Caki2 (cell line): ENCODE measurements at regions not wholly inside any gene's neighbourhood (a gene's known extent, or its start where the extent isn't known, plus 50 kb on each side); places are given as distances from the start of the nearest gene placed in this dataset.
A peak's percentile ranks its signal among the peaks of the same experiment; 100 is the strongest.
"Not testable (repeated sequence)": the region's sequence is repeated elsewhere in the genome, so short reads cannot be mapped to it uniquely, and the experiment has no call there.

Source experiments
- DNase-seq: peaks from one replicate; pipeline ENCODE4 v3.0.0-alpha.2; 2015; ENCODE audit warnings: low read depth
- in situ Hi-C: cut with HindIII; loops from 2 replicates; pipeline ENCODE4 v1.10.0; 2016; ENCODE audit warnings: low sequenced_read_pairs, low pct_unique_long_range_greater_than_20kb, mixed read lengths

DNA sequence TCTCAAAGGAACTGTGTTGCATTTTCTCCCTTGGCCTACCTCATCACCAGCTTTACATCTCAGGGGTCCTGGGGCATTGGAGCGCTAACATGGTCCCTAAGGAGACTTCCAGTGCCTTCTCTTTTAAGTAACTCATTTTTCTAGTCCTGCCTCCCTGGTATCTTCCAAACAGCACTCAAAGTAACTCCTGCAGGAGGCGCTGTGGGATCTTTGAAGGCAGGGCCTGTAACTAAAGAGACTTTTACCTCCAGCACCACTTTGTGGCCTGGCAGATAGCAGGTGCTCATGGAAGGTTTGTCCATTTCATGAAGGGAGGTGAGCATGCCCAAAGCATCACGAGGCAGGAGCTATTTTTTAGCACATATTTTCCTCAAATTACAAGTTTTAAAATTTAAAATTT lies 411.0 kb upstream of the GYPC start:
- peak; percentile 6 for DNase-seq
- in situ Hi-C loops = no loop called here

DNA sequence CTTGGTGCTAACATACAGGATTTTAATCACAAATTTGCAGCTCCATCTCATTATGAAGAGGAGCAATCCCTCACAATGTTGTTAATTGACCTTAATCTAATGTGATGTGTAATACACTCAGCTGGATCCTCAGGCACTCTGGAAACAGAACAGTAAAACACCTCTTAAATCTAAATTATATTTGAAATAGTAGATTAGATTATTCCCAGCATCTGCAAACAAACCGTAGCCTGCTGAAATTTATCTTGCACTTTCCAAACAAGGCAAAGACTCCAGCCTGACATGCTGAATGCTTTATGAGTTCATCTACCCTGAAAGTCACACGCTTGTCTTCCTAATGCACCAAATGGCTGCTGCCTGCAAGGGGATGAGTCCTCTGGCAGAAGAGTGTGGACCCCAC lies 402.3 kb upstream of the GYPC start:
- DNase-seq = no peak
- in situ Hi-C loops = no loop called here

DNA sequence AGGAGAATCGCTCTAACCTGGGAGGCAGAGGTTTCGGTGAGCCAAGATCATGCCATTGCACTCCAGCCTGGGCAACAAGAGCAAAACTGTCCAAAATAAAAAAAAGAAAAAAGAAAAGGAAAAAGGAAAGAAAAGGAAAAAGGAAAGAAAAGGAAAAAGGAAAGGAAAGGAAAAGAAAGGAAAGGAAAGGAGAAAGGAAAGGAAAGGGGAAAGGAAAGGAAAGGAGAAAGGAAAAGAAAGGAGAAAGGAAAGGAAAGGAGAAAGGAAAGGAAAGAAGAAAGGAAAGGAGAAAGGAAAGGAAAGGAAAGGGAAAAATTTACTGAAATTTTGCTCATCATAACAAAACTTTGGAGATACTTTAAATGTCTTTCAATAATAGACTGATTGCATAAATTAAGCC lies 391.3 kb upstream of the GYPC start:
- no peak for DNase-seq
- in situ Hi-C loops = no loop called here

DNA sequence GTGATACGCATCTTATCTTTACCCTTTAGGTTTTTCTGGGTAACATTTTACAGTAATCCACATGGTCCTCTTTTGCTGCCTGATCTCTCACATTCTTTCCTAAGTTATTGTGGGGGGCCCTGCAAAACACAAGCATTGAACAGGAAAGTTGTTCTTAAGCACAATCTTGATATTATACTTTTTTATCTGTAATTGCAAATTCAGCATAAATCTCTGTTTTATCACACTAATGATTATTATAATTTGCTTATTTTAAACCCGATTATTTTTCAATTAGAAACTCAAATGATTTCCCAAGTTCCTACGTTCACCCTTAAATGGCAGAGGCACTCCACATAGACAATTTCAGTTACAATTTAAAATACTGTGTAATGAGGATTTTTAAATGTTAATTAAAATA lies 386.0 kb upstream of the GYPC start:
- DNase-seq = no peak
- in situ Hi-C loops = no loop called here

DNA sequence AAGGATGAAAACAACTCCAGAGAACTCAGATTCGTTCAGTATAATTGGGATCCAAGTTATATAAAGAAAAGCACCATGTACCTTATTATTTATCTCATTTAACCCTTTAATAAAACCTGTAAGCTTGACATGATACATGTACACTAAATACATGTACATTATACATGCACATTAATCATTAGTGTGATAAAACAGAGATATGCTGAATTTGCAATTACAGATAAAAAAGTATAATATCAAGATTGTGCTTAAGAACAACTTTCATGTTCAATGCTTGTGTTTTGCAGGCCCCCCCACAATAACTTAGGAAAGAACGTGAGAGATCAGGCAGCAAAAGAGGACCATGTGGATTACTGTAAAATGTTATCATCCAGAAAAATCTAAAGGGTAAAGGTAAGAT lies 385.4 kb upstream of the GYPC start:
- in situ Hi-C loops = no loop called here
- DNase-seq = no peak

DNA sequence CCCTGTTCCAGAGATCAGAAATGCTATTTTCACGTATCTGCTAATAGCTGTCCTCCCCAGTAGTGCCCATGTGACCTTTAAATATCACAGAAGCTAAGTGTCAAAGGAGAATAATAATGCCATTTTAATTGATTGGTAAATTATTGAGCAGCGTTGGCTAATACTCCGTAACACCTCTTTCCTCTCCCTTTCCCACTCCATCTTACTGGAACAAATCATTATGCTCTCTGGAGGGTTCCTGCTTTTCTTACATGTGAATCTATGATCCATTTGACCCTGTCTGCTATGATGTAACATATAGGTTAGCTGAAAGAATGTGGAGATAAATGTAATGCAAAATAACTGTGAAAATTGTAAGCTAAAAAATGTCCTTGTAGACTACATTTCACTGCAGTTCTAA lies 383.6 kb upstream of the GYPC start:
- DNase-seq = no peak
- in situ Hi-C loops = no loop called here

DNA sequence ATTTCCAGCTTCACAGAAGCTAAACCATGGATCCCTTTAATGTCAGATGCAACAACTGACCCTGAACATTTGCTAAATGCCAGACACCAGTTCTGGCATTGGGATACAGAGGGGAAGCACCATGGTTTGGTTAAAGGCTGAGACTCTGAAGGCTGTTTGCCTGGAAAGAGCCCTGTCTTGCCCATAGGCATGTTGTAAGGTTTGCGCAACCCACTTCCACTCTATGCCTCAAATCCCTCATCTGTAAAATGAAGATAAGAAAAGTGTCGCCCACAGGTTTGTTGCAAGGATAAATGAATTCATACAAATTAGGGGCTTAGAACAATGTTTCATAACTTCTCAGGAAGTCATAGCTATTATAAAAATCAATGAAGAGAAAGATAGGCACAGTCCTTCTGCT lies 380.9 kb upstream of the GYPC start:
- no peak for DNase-seq
- in situ Hi-C loops = no loop called here

DNA sequence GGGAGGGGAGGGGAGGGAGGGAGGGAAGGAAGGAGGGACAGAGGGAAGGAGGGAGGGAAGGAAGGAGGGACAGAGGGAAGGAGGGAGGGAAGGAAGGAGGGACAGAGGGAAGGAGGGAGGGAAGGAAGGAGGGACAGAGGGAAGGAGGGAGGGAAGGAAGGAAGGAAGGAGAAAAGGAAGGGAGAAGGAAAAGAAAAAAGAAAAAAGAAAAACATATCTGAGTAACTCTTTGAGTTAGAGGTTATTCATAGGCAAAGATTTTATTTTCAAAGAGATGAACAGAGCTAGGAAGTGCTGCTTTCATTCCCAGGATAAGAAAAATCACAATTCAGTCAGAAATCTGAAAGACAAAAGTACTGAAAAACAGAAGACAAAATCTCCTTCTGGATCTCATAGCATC lies 379.7 kb upstream of the GYPC start:
- DNase-seq, in situ Hi-C loops: not testable (repeated sequence)

DNA sequence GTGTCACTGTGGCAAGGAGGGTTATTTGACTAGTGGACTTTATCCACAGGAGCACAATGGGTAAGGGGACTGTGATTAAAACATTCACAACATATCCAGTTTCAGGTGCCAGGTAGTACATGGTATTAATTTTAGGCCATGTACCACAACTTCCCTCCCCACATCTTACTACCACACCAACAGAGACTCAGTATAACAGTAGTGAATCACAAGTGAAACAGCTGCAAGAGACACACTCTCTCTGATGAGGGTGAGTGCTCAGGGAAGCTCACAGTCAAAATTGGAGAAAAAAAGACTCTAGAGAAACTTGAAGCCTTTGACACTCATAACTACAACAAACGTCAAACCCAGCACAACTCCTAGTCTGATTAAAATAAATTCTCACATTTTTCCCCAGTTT lies 367.6 kb upstream of the GYPC start:
- DNase-seq = no peak
- in situ Hi-C loops = no loop called here

DNA sequence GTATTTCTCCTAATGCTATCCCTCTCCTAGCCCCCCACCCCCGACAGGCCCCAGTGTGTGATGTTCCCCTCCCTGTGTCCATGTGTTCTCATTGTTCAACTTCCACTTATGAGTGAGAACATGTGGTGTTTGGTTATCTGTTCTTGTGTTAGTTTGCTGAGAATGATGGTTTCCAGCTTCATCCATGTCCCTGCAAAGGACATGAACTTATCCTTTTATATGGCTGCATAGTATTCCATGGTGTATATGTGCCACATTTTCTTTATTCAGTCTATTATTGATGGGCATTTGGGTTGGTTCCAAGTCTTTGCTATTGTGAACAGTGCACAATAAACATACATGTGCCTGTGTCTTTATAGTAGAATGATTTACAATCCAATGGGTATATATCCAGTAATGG lies 362.0 kb upstream of the GYPC start:
- in situ Hi-C loops, DNase-seq: not testable (repeated sequence)

DNA sequence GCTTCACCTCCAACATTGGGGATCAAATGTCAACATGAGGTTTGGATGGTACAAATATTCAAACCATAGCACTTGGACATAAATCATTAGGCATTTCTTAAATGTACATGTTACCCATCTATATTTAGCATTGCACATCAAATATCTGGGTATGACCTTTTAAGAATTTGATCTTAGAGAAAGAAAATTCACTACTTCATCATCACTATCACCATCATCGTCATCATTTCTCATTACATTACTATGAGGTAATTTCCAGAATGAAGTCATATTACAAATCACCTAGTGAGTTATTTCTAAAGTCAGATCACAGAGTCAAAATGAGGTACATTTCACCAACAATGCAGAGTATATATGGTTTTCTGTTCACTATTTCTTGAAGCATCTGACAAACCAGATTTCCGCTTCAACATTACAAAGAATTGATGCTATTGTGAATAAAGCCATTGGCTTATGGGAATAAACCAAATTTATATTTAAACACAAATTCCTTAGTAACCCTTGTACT lies 356.4 kb upstream of the GYPC start:
- no peak for DNase-seq
- in situ Hi-C loops = no loop called here

DNA sequence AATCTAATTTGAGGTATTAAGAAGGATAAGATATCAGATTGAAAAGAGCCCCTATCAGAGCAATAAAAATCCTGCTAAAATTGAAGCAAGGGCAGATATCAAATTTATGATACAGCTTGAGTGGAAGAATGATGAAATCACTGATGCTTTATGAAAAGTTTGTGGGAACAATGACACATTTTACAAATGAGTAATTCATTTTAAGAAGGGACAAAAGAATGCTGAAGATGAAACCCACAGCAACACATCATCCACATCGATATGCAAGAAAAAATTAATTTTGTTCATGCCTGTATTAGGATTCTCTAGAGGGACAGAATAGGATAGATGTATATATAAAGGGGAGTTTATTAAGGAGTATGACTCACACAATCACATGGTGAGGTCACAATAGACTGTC lies 355.6 kb upstream of the GYPC start:
- in situ Hi-C loops = no loop called here
- no peak for DNase-seq

DNA sequence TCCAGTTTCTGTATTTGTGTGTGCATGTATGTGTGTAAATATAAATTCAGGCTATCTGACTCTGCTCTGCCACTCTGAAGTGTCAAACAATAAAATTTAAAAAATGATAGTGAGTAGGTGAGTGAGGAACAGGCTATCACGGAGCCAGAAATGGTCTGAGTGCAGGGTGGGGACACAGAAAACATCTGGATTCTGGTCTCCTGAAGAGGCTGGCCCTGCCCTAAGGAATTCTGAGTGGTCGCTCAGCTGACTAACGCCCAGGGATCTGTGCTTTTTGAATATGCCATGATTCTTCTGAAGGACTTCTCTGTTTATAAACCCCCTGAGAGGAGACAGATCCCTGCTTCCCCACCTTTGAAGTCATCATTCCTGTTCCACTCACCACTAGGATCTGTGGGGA lies 353.9 kb upstream of the GYPC start:
- in situ Hi-C loops = no loop called here
- no peak for DNase-seq

DNA sequence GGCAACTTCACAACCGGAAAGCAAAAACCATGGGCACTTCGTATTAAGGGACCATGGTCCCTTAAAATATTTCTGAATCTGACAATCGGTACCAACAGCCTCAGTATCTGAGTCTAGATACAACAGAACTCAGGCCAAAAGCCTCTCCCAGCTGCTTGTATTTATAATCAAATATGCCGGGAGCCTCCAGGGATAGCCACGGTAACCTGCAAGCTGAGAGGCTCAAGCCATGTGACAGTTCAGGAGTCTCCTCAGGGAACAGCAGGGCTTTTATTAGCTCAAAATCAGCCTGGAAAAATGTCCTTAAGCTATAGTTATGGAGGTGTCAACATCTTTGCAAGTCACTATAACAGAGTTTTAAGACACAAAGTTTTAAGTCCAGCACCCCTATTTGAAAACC lies 352.8 kb upstream of the GYPC start:
- in situ Hi-C loops = no loop called here
- no peak for DNase-seq

DNA sequence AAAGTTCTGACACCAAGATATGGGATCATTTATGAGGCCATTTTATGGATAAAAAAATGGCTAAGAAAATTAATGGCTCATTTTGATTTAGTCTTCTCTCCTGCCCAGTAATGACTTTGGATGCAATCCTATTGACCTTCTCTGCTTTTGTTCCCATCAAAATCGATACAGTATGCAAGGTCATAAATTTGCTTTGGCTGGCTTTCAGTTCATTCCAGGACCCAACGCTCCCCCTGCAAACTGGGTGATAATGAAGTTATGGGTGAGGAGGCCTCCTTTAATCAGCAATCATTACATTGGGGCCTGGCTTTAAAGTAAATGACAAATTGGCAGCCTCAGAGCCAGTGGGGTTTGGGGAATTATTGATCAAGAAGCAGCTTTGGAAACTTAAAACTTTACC lies 351.8 kb upstream of the GYPC start:
- DNase-seq = no peak
- in situ Hi-C loops = no loop called here

DNA sequence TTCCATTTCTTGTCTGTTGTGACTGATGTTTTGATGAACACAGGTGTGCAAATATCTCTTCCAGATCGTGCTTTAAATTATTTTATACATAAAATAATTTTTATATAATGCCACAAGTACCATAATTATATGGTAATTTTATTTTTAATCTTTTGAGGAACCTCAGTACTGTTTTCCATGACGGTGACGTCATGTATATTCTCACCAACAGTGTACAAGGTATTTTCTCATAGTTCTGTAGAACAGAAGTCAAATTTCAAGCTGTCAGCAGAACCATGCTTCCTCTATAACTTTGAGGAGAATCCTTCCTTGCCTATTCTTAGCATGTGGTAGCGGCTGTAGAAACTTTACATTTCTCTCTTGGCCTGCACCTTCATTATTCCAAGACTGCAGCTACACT lies 349.4 kb upstream of the GYPC start:
- in situ Hi-C loops = no loop called here
- DNase-seq = no peak

DNA sequence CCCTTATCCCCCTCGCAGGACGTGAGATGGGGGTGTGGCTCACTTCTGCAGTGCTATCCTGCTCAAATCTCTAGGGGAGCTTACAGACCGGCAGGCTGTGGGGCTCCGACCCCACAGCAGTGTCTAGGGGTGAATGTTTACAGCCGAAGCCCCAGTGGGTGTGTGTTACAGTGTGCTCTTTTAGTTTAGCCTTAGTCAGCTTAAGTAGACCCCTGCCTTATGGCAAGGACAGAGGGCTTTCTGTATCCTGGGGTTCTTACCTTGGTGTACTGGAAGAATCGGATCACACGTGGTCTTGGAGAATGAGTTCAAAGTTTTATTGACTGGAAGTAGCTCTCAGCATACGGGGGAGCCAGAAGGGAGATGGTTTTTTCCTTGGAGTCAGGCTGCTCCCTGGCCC lies 348.2 kb upstream of the GYPC start:
- in situ Hi-C loops = no loop called here
- no peak for DNase-seq

DNA sequence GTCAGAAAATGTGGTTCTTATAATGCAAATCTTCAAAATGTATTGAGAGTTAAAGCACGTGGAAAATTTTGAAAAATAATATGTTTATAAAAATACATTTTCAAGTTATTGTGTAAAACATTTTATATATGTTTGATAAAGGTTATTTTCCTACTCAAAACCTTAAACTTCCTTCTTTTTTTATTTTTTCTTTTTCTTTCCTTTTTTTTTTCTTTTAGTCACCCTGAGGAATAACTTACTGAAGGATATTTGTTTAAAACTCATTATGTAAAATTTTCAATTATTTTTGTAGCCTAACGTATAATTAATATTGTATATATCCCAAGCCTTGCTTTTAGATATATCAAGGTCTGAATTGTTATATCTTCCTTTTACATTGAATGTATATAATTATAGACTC lies 346.8 kb upstream of the GYPC start:
- in situ Hi-C loops = no loop called here
- DNase-seq = no peak

DNA sequence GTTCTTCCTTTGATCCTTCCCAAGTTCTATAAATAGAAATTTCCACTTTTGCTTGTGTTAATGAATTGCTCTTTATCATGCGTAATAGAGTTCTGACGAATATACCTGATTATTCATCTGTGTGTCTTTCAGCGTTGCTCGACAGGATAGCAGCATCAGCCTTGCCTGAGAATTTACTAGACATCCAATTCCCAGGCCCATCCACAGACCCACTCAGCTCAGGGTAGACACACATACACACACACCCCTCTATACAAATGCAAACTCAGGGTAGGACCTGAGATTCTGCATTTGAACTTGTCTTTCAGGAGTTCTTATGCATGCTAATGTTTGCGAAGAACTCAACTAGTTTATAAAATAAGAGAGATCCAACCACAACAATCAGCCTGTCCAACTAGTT lies 343.4 kb upstream of the GYPC start:
- DNase-seq = no peak
- in situ Hi-C loops = no loop called here

DNA sequence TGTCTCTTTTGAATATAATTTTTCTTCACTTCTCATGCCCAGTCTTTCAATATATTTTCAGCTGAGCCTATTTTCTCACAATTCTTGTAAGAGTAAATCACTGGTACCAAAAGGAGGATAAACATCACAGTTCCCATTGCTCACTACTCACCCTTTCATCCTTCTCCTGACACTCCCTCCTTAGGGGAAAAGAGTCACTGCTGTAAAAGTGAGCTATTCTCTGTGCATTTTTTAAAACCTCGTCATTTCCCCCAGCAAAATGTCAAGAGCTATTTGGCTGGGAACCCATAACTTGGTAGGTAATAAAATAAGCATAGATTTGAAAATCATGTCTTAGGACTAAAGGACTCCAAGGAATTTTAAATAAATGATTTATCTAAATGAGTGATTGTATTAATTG lies 340.1 kb upstream of the GYPC start:
- no peak for DNase-seq
- in situ Hi-C loops = no loop called here

DNA sequence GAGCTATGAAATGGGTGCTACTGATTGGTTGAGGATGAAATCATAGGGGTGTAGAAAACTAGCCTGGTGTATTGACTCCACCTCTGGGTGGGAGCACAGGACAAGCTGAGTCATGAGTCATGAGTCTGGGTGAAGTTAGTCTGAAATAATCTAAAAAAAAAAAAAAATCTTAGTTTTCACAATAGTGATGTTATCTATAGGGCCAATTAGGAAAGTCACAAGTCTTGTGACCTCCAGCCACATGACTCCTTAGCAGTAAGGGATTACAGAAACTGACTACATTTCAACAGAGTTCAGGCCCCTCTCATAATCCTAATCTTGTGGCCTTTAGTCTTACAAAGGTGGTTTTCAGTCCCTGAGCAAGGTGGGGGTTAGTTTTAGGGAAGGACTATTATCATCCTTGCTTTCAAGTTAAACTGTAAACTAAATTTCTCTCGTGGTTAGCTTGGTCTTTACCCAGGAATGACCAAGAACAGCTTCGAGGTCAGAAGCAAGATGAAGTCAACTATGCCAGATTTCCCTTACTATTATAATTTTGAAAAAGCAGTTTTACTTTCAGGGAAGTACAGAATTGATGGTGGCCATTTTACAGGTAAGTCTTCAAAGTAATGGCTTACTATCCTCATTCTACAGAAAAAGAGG lies 338.0 kb upstream of the GYPC start:
- in situ Hi-C loops = no loop called here

More for the DNA sequence above, 338.0 kb upstream of the GYPC start:
- peak; percentile 63 for DNase-seq
